OCI-LY7 (cell line): ENCODE measurements at regions not wholly inside any gene's neighbourhood (a gene's known extent, or its start where the extent isn't known, plus 50 kb on each side); places are given as distances from the start of the nearest gene placed in this dataset.

Experiments used
- BruUV-seq: library from RNA; stranded (reverse); fragments of 400-500 nt; replicated peaks from 2 replicates; lab custom pipeline; 2021; lab: Mats Ljungman, UMichigan
- CTCF ChIA-PET: fragments of 300-600 bp; sonication (Branson Sonifier 250); formaldehyde crosslinking; loops from one replicate; lab custom pipeline; 2022; ENCODE audit warnings: antibody characterized with exemption; ENCODE audit not compliant: unreplicated experiment; lab: Charles Lee
- POLR2A ChIA-PET: fragments of 300-600 bp; sonication (Branson Sonifier 250); formaldehyde crosslinking; loops from one replicate; lab custom pipeline; 2022; ENCODE audit warnings: antibody characterized with exemption; lab: Charles Lee
- DNase-seq: peaks from one replicate; pipeline ENCODE4 v3.0.0-alpha.2; 2015; ENCODE audit warnings: low spot score
- H2AFZ ChIP-seq: fragments of 200-600 bp; sonication (generic), shearing (Covaris generic); 2 replicates; pipeline ENCODE4 v1.6.1; 2014; ENCODE audit warnings: mild to moderate bottlenecking, antibody characterized with exemption, low read length, moderate library complexity
- H3K27ac ChIP-seq: fragments of 200-600 bp; sonication (generic); 2 replicates; pipeline ENCODE4 v1.5.1; 2014; ENCODE audit warnings: mixed run types, low read depth, mild to moderate bottlenecking, moderate library complexity, low read length, inconsistent platforms; ENCODE audit not compliant: poor library complexity, severe bottlenecking
- H3K36me3 ChIP-seq: fragments of 200-600 bp; sonication (generic); 2 replicates; pipeline ENCODE4 v1.6.1; 2014; ENCODE audit warnings: mild to moderate bottlenecking, antibody characterized with exemption, low read length, moderate library complexity, mixed read lengths; ENCODE audit not compliant: insufficient read depth
- H3K4me1 ChIP-seq: fragments of 200-600 bp; sonication (generic); 2 replicates; pipeline ENCODE4 v1.5.1; 2014; ENCODE audit warnings: mild to moderate bottlenecking, low read length; ENCODE audit not compliant: insufficient read depth, poor library complexity, severe bottlenecking
- H3K4me2 ChIP-seq: fragments of 200-600 bp; sonication (generic); 2 replicates; pipeline ENCODE4 v1.6.1; 2014; ENCODE audit warnings: mild to moderate bottlenecking, low read length
- H3K4me3 ChIP-seq: fragments of 200-600 bp; sonication (generic); 2 replicates; pipeline ENCODE4 v1.5.1; 2014; ENCODE audit warnings: mild to moderate bottlenecking, low read depth, low read length; ENCODE audit not compliant: poor library complexity, severe bottlenecking
- H3K79me2 ChIP-seq: fragments of 200-600 bp; sonication (generic); 2 replicates; pipeline ENCODE4 v1.6.1; 2016; ENCODE audit warnings: low read depth, mild to moderate bottlenecking, low read length, moderate library complexity, mixed read lengths; ENCODE audit not compliant: insufficient read depth
- H3K9me2 ChIP-seq: fragments of 200-600 bp; sonication (generic); 2 replicates; pipeline ENCODE4 v1.6.1; 2016; ENCODE audit warnings: mild to moderate bottlenecking, low read length, mixed read lengths; ENCODE audit not compliant: insufficient read depth
- H3K9me3 ChIP-seq: fragments of 200-600 bp; sonication (generic); 2 replicates; pipeline ENCODE4 v1.6.1; 2014; ENCODE audit warnings: mild to moderate bottlenecking, mixed run types, low read length, mixed read lengths
- H4K20me1 ChIP-seq: fragments of 200-600 bp; sonication (generic); 2 replicates; pipeline ENCODE4 v1.6.1; 2014; ENCODE audit warnings: mild to moderate bottlenecking, antibody characterized with exemption, low read length, moderate library complexity, mixed read lengths; ENCODE audit not compliant: insufficient read depth
- EZH2phosphoT487 ChIP-seq: fragments of 200-600 bp; sonication (generic); IDR thresholded peaks from 2 replicates; pipeline ENCODE4 v1.6.1; 2018; ENCODE audit warnings: low read depth, borderline replicate concordance, mild to moderate bottlenecking, mixed run types, antibody characterized with exemption, low read length, moderate library complexity, mixed read lengths
- intact Hi-C: fragments of 100-400 bp; cut with micrococcal nuclease; formaldehyde crosslinking; loops from one replicate; pipeline ENCODE4 v1.10.0; 2022; ENCODE audit not compliant: unreplicated experiment
- TF ChIP-seq, protein P1 (sequence below): fragments of 200-600 bp; sonication (generic); conservative IDR thresholded peaks from 2 replicates; pipeline ENCODE4 v1.5.1; 2014; ENCODE audit warnings: mild to moderate bottlenecking, antibody characterized with exemption, low read length, moderate library complexity, mixed read lengths

DNA sequence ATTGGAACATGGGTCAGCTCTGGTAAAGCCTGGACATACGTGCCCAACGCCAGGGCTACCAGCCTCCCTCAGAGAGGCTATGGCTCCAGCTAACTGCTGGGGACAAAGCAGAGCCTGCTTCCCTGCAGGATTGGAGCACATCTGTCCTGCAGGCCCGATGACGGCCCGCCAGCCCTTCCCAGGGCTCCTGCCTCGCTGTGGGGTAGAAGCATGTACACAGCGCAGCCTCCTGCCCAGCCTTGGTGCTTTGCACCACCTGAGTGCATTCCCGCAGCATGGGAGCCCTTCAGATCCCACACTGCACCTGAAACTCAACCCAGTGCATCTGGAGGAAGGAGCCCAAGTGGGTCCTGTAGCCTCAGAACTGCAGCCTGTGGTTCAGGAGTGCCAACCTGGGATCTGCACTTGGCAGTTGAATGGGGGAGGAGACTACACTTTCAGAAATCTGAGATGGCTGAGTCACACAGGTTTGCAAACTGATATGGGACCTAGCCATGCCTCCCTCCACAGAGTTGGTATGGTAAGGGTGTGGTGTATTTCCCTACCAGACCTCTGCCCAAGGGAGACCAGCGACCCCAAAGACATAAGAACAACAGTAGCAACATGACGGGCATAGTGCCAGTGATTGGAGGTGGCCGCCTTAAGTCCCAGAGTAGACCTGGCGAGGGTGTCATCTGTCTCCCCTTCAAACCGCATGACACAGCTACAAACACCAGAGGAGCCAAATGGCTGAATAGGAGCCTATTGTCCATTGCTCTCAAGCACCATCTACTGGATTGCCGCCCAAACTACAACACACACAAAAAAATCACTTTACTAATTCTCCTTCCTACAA, 273.9 kb upstream of the MIS18BP1 start:
- ChIA-PET CTCF (no interaction called here), POLR2A (interaction anchor here (0.6 kb wide), 1 partner anchor 1757 kb away, joined by 4 read pairs; no protein-coding TSS in a partner anchor)
- TF ChIP-seq, protein P1, sequence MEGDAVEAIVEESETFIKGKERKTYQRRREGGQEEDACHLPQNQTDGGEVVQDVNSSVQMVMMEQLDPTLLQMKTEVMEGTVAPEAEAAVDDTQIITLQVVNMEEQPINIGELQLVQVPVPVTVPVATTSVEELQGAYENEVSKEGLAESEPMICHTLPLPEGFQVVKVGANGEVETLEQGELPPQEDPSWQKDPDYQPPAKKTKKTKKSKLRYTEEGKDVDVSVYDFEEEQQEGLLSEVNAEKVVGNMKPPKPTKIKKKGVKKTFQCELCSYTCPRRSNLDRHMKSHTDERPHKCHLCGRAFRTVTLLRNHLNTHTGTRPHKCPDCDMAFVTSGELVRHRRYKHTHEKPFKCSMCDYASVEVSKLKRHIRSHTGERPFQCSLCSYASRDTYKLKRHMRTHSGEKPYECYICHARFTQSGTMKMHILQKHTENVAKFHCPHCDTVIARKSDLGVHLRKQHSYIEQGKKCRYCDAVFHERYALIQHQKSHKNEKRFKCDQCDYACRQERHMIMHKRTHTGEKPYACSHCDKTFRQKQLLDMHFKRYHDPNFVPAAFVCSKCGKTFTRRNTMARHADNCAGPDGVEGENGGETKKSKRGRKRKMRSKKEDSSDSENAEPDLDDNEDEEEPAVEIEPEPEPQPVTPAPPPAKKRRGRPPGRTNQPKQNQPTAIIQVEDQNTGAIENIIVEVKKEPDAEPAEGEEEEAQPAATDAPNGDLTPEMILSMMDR: peak; percentile 74
- TF ChIP-seq EZH2phosphoT487: no peak
- H3K9me3 ChIP-seq: no peaks in the 10 kb centered on the region
- H3K4me3 ChIP-seq: no peak overlapping the region
- peak; percentile 37 for DNase-seq
- no peak overlapping the region for H3K4me2 ChIP-seq
- intact Hi-C loops: loop anchor here (5.0 kb wide), 1 partner anchor 100 kb away; no protein-coding TSS in a partner anchor
- H3K79me2 ChIP-seq: no peaks in the 10 kb centered on the region
- no peaks in the 10 kb centered on the region for H4K20me1 ChIP-seq
- H3K9me2 ChIP-seq: no peaks in the 10 kb centered on the region
- H3K36me3 ChIP-seq: no peaks in the 10 kb centered on the region
- no TSS peak for BruUV-seq
- H2AFZ ChIP-seq: no peak overlapping the region
- H3K27ac ChIP-seq: no peak overlapping the region
- H3K4me1 ChIP-seq: no peaks in the 10 kb centered on the region

DNA sequence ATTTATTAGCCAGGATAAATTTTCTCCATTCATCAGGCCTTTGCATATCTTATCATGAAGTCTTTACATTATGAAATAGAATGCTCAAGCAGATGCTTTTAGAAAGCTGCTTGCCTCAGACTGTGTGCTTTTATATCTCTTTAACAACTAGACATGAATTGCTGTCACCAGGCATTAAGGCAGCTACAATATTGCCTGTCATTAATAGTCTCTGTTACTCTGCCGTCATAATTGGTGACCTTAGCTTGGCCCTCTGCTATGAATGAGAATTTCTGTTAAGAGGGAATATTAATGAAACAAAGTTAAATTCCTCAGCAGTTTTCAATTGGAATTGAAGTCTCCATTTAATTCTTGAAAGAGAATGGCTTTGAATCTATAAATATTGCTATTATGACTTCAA, 266.8 kb upstream of the MIS18BP1 start:
- no peak for TF ChIP-seq EZH2phosphoT487
- TF ChIP-seq, protein P1: no peak
- no TSS peak for BruUV-seq
- no peak overlapping the region for H3K27ac ChIP-seq
- no peak for DNase-seq
- no peaks in the 10 kb centered on the region for H3K36me3 ChIP-seq
- no peaks in the 10 kb centered on the region for H4K20me1 ChIP-seq
- H2AFZ ChIP-seq: no peak overlapping the region
- H3K9me2 ChIP-seq: no peaks in the 10 kb centered on the region
- CTCF ChIA-PET: no interaction called here
- no peaks in the 10 kb centered on the region for H3K9me3 ChIP-seq
- no peaks in the 10 kb centered on the region for H3K79me2 ChIP-seq
- intact Hi-C loops: no loop called here
- H3K4me1 ChIP-seq: no peaks in the 10 kb centered on the region
- no peak overlapping the region for H3K4me3 ChIP-seq
- POLR2A ChIA-PET: no interaction called here
- H3K4me2 ChIP-seq: no peak overlapping the region

DNA sequence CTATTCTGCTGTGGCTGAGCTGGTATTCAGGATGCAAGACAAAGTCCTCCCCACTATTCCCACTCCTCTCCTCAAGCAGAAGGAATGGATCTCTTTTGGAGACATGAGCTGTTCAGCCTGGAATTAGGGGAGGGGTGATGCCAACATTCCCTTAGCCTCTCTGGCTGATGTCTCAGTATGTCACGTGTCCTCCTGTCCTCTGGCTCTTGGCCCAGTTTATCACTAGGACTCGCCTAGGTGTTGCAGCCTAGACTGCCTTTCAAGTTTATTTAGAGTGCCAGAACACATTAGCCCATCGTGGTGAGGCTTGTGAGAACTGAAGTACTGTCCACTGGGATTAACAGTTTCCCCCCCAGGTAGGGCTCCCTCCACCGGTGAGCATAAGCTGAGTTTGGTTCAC, 239.9 kb upstream of the MIS18BP1 start:
- no peaks in the 10 kb centered on the region for H3K4me1 ChIP-seq
- BruUV-seq: no TSS peak
- CTCF ChIA-PET: no interaction called here

More for the DNA sequence above, 239.9 kb upstream of the MIS18BP1 start:
- intact Hi-C loops: no loop called here
- no peaks in the 10 kb centered on the region for H3K36me3 ChIP-seq
- TF ChIP-seq, protein P1: no peak
- TF ChIP-seq EZH2phosphoT487: no peak
- POLR2A ChIA-PET: no interaction called here
- DNase-seq: no peak
- no peak overlapping the region for H3K4me2 ChIP-seq
- H4K20me1 ChIP-seq: no peaks in the 10 kb centered on the region
- no peaks in the 10 kb centered on the region for H3K79me2 ChIP-seq
- no peaks in the 10 kb centered on the region for H3K9me2 ChIP-seq
- no peak overlapping the region for H3K27ac ChIP-seq
- no peaks in the 10 kb centered on the region for H3K9me3 ChIP-seq
- no peak overlapping the region for H2AFZ ChIP-seq
- no peak overlapping the region for H3K4me3 ChIP-seq
